ENCODE measurements at regions not wholly inside any gene's neighbourhood (a gene's known extent, or its start where the extent isn't known, plus 50 kb on each side); places are given as distances from the start of the nearest gene placed in this dataset.

- no peak for TF ChIP-seq POLR2AphosphoS5 (IDR thresholded peaks at IDR 0.05; ENCODE audit: low read depth, low read length)
- no peak for TF ChIP-seq POLR2A (IDR thresholded peaks at IDR 0.05; ENCODE audit: low read depth, low read length)
- TF ChIP-seq TAF1 (IDR thresholded peaks at IDR 0.05; ENCODE audit: low read depth, low read length), result no peak
- no peak for TF ChIP-seq SPI1 (IDR thresholded peaks at IDR 0.05; ENCODE audit: low read depth, low read length)
- no peak for TF ChIP-seq PAX5 (IDR thresholded peaks at IDR 0.05; ENCODE audit: insufficient read depth, low read length, severe bottlenecking)
- no peak for TF ChIP-seq POU2F2 (IDR thresholded peaks at IDR 0.05; ENCODE audit: low read depth, low read length)
These were observed 226.5 kb upstream of the ANKRD55 start for GRCh38 chr5:56459394-56460194.

All from GM12891 (cell line).